CD8-positive, alpha-beta memory T cell (primary cell): ENCODE measurements at regions not wholly inside any gene's neighbourhood (a gene's known extent, or its start where the extent isn't known, plus 50 kb on each side); places are given as distances from the start of the nearest gene placed in this dataset.

Experiments
- CTCF ChIA-PET: fragments of 350-600 bp; sonication (Branson Sonifier 250); formaldehyde crosslinking; loops from one replicate; lab custom pipeline; 2021; ENCODE audit warnings: antibody characterized with exemption; lab: Charles Lee
- POLR2A ChIA-PET: fragments of 350-600 bp; sonication (Branson Sonifier 250); formaldehyde crosslinking; loops from one replicate; lab custom pipeline; 2021; ENCODE audit warnings: antibody characterized with exemption; lab: Charles Lee
- DNase-seq, 5 donors: peaks; one replicate each; pipeline versions ENCODE4 v3.0.0 to v3.0.0-alpha.2; 2020 to 2022; ENCODE audit warnings: mixed read lengths in 1 of 5
- H3K27ac ChIP-seq: one replicate; pipeline ENCODE4 v1.7.0; 2013; ENCODE audit warnings: low read depth, mild to moderate bottlenecking, low read length, moderate library complexity
- H3K27me3 ChIP-seq: 2 replicates; pipeline ENCODE4 v1.7.0; 2013; ENCODE audit warnings: low read length, mild to moderate bottlenecking; ENCODE audit not compliant: insufficient read depth, poor library complexity, severe bottlenecking
- H3K36me3 ChIP-seq: 2 replicates; pipeline ENCODE4 v1.7.0; 2013; ENCODE audit warnings: mild to moderate bottlenecking, low read length, moderate library complexity; ENCODE audit not compliant: insufficient read depth
- H3K4me1 ChIP-seq: 2 replicates; pipeline ENCODE4 v1.7.0; 2013; ENCODE audit warnings: mild to moderate bottlenecking, low read length, moderate library complexity; ENCODE audit not compliant: insufficient read depth
- H3K4me3 ChIP-seq: 2 replicates; pipeline ENCODE4 v1.7.0; 2013; ENCODE audit warnings: mild to moderate bottlenecking, low read length
- H3K9me3 ChIP-seq: 2 replicates; pipeline ENCODE4 v1.7.0; 2013; ENCODE audit warnings: mild to moderate bottlenecking, low read length
- H3K27ac Mint-ChIP-seq, 8 donors: one replicate each; pipeline ENCODE4 v1.8.0; 2020 to 2021; ENCODE audit warnings: mixed read lengths in 8 of 8, mild to moderate bottlenecking in 6 of 8, inconsistent platforms in 3 of 8, moderate library complexity in 3 of 8
- H3K27me3 Mint-ChIP-seq, 2 donors: one replicate each; pipeline ENCODE4 v1.8.0; 2020 to 2021; ENCODE audit warnings: mixed read lengths in 2 of 2, mild to moderate bottlenecking in 1 of 2, moderate library complexity in 1 of 2
- H3K36me3 Mint-ChIP-seq, 3 donors: one replicate each; pipeline ENCODE4 v1.8.0; 2020 to 2021; ENCODE audit warnings: mixed read lengths in 3 of 3, inconsistent platforms in 1 of 3, mild to moderate bottlenecking in 1 of 3
- H3K4me1 Mint-ChIP-seq, 3 donors: one replicate each; pipeline ENCODE4 v1.8.0; 2020 to 2021; ENCODE audit warnings: mixed read lengths in 3 of 3, inconsistent platforms in 1 of 3, mild to moderate bottlenecking in 1 of 3
- H3K4me3 Mint-ChIP-seq, 7 donors: one replicate each; pipeline ENCODE4 v1.8.0; 2020 to 2021; ENCODE audit warnings: mixed read lengths in 7 of 7, mild to moderate bottlenecking in 6 of 7, moderate library complexity in 4 of 7, inconsistent platforms in 2 of 7
- H3K9me3 Mint-ChIP-seq, 5 donors: one replicate each; pipeline ENCODE4 v1.8.0; 2020 to 2022; ENCODE audit warnings: mixed read lengths in 5 of 5, mild to moderate bottlenecking in 3 of 5, moderate library complexity in 2 of 5, inconsistent platforms in 1 of 5

DNA sequence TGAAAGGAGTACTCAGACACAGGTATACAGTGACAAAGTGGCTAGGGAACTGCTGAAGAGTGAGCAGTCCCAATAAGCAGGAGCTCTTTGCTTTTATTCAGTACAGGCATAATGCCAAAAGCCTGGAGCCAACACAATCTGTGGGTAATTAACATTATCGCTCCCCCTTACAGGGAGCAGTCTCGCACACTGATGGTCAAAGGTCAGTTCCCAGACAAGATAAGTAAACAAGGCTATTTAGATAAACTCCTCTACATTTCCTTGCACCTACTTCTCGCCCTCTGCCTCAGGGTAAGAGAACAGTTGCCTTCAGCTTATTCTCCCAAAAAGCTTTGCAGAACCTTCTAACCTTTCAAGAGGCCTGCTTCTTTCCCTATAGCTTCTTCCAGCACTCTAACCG lies 73.9 kb upstream of the TAF9B start:
- H3K27ac Mint-ChIP-seq = no peak overlapping the region
- H3K9me3 Mint-ChIP-seq = peaks cover 2 to 8% (median 2%) of the 10 kb centered on the region in 5 donors
- no peaks in the 10 kb centered on the region for H3K4me1 Mint-ChIP-seq
- no peak overlapping the region for H3K4me3 ChIP-seq
- CTCF ChIA-PET = no interaction called here
- no peaks in the 10 kb centered on the region for H3K36me3 Mint-ChIP-seq
- H3K4me3 Mint-ChIP-seq = no peak overlapping the region
- POLR2A ChIA-PET = no interaction called here
- H3K4me1 ChIP-seq = no peaks in the 10 kb centered on the region
- H3K9me3 ChIP-seq = no peaks in the 10 kb centered on the region
- DNase-seq = no peak
- H3K27me3 Mint-ChIP-seq = no peaks in the 10 kb centered on the region
- H3K27ac ChIP-seq = no peak overlapping the region
- no peaks in the 10 kb centered on the region for H3K36me3 ChIP-seq
- H3K27me3 ChIP-seq = no peaks in the 10 kb centered on the region

- H3K36me3 ChIP-seq = no peaks in the 10 kb centered on the region
- Mint-ChIP-seq H3K9me3 (peaks cover 0 to 2% (median 0%) of the 10 kb centered on the region in 5 donors), H3K4me1 (no peaks in the 10 kb centered on the region), H3K4me3 (no peak overlapping the region), H3K36me3 (no peaks in the 10 kb centered on the region), H3K27ac (no peak overlapping the region), H3K27me3 (peaks cover 4 to 5% of the 10 kb centered on the region in 2 donors)
- no peak overlapping the region for H3K4me3 ChIP-seq
- H3K27ac ChIP-seq = no peak overlapping the region
- H3K9me3 ChIP-seq = no peaks in the 10 kb centered on the region
- H3K27me3 ChIP-seq = no peaks in the 10 kb centered on the region
- no peaks in the 10 kb centered on the region for H3K4me1 ChIP-seq
- POLR2A ChIA-PET = no interaction called here
- DNase-seq = peak in 1 of 5 donors; percentile 7
- CTCF ChIA-PET = interaction anchor here (0.6 to 0.9 kb wide), 2 partner anchors 16 to 75 kb away, joined by 3 to 5 read pairs; no protein-coding TSS in a partner anchor
Observed at GRCh38 chrX:78199851-78200250, 60.4 kb upstream of the TAF9B start.
